ENCODE measurements at regions not wholly inside any gene's neighbourhood (a gene's known extent, or its start where the extent isn't known, plus 50 kb on each side); places are given as distances from the start of the nearest gene placed in this dataset.
"Not testable (repeated sequence)": the region's sequence is repeated elsewhere in the genome, so short reads cannot be mapped to it uniquely, and the experiment has no call there.

DNA sequence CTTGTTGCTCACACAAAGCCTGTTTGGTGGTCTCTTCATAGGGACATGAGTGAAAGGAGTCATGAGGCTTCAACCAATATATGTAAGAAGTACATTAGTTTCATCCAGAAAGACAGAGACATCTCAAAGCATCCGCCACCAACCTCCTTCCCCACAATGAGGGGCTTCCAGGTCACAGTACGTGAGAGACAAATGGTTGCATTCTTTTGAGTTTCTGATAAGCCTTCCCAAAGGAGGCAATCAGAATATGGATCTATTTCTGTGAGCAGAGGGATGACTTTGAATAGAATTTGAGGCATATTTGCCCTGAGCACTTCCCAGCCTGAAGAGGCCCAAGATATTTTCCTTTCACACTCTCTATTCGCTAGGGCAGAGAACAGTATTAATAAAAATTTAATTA is 931.1 kb downstream of the FAM181B start:
- H3K4me1 Mint-ChIP-seq (ENCODE audit: low read depth), result no peaks in the 10 kb centered on the region
- ATAC-seq (no peak), DNase-seq (no peak)
- ChIA-PET CTCF (no interaction called here), POLR2A (no interaction called here)
- H3K27me3 Mint-ChIP-seq, result no peaks in the 10 kb centered on the region
- H3K27ac Mint-ChIP-seq, result no peak overlapping the region
- intact Hi-C loops (cut with micrococcal nuclease), result no loop called here
- H3K36me3 Mint-ChIP-seq (ENCODE audit: low read depth), result no peaks in the 10 kb centered on the region
- H3K9me3 Mint-ChIP-seq, result no peaks in the 10 kb centered on the region
- TF ChIP-seq, protein P1, sequence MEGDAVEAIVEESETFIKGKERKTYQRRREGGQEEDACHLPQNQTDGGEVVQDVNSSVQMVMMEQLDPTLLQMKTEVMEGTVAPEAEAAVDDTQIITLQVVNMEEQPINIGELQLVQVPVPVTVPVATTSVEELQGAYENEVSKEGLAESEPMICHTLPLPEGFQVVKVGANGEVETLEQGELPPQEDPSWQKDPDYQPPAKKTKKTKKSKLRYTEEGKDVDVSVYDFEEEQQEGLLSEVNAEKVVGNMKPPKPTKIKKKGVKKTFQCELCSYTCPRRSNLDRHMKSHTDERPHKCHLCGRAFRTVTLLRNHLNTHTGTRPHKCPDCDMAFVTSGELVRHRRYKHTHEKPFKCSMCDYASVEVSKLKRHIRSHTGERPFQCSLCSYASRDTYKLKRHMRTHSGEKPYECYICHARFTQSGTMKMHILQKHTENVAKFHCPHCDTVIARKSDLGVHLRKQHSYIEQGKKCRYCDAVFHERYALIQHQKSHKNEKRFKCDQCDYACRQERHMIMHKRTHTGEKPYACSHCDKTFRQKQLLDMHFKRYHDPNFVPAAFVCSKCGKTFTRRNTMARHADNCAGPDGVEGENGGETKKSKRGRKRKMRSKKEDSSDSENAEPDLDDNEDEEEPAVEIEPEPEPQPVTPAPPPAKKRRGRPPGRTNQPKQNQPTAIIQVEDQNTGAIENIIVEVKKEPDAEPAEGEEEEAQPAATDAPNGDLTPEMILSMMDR (IDR thresholded peaks at IDR 0.05), result no peak
- H3K4me3 Mint-ChIP-seq, result no peak overlapping the region

DNA sequence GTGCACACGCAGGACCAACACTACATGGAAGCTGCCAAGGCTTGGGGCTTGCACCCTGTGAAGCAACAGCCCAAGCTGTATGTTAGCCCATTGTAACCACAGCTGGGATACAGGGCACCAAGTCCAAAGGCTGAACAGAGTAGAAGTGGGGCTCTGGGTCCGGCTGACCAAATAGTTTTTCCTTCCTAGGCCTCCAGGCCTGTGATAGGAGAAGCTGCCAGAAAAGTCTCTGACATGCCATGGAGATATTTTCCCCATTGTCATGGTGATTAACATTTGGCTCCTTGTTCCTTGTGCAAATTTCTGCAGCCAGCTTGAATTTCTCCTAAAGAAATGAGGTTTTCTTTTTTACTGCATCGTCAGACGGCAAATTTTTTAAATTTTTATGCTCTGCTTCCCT is 941.2 kb downstream of the FAM181B start:
- no peaks in the 10 kb centered on the region for H3K36me3 Mint-ChIP-seq (ENCODE audit: low read depth)
- DNase-seq, result no peak
- no peak overlapping the region for H3K4me3 Mint-ChIP-seq
- intact Hi-C loops (cut with micrococcal nuclease), result no loop called here
- H3K27me3 Mint-ChIP-seq, result no peaks in the 10 kb centered on the region
- ChIA-PET POLR2A (no interaction called here), CTCF (interaction anchor here (1.1 kb wide), 2 partner anchors 24 to 171 kb away, joined by 3 read pairs; no protein-coding TSS in a partner anchor)
- TF ChIP-seq, protein P1 (IDR thresholded peaks at IDR 0.05), result no peak
- H3K4me1 Mint-ChIP-seq (ENCODE audit: low read depth), result peaks cover 7% of the 10 kb centered on the region
- ATAC-seq, result no peak
- no peak overlapping the region for H3K27ac Mint-ChIP-seq
- H3K9me3 Mint-ChIP-seq, result no peaks in the 10 kb centered on the region

DNA sequence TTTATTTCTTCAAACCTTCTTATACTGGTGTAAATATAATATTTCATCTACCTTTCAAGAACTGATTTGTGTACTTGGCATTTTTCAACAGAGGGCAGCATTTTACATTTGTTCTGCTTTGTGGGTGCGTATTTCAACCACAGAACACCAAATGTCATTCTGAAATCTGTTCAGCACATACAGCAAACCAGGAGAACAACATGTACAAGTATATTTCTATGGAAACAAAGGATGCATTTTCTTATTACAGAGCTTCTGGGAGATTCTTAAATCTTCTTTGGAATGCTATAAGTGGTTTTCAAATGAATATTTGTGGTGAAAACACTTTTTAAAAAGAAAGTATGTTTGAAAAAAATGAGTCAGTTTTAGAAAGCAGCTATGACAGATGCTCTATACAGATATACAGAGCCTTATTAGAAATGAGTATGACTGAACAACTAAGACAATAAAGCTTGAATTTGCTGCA is 946.0 kb downstream of the FAM181B start:
- Mint-ChIP-seq H3K4me3 (no peak overlapping the region), H3K27ac (peak overlapping the region; percentile 58), H3K27me3 (no peaks in the 10 kb centered on the region), H3K4me1 (ENCODE audit: low read depth) (peaks cover 7% of the 10 kb centered on the region), H3K9me3 (no peaks in the 10 kb centered on the region), H3K36me3 (ENCODE audit: low read depth) (no peaks in the 10 kb centered on the region)
- TF ChIP-seq, protein P1 (IDR thresholded peaks at IDR 0.05), result peak; percentile 55
- peak; percentile 13 for DNase-seq
- ChIA-PET CTCF (interaction anchor here (0.7 to 2.2 kb wide), 19 partner anchors 8 to 442 kb away, joined by 3 to 9 read pairs (median 4); no protein-coding TSS in a partner anchor), POLR2A (interaction anchor here (0.8 kb wide), 1 partner anchor 244 kb away, joined by 4 read pairs; no protein-coding TSS in a partner anchor)
- peak; percentile 90 for ATAC-seq
- intact Hi-C loops (cut with micrococcal nuclease), result loop anchor here (5.0 to 10.0 kb wide), 3 partner anchors 85 to 247 kb away; no protein-coding TSS in a partner anchor

GRCh38 chr11:81772166-81772565 is 961.5 kb downstream of the FAM181B start:
- intact Hi-C loops (cut with micrococcal nuclease), result no loop called here
- H3K9me3 Mint-ChIP-seq, result no peaks in the 10 kb centered on the region
- no peak for ATAC-seq
- no peak overlapping the region for H3K27ac Mint-ChIP-seq
- TF ChIP-seq, protein P1 (IDR thresholded peaks at IDR 0.05), result no peak
- H3K36me3 Mint-ChIP-seq (ENCODE audit: low read depth), result no peaks in the 10 kb centered on the region
- H3K27me3 Mint-ChIP-seq, result peaks cover 1% of the 10 kb centered on the region
- ChIA-PET POLR2A (no interaction called here), CTCF (no interaction called here)
- no peaks in the 10 kb centered on the region for H3K4me1 Mint-ChIP-seq (ENCODE audit: low read depth)
- DNase-seq, result no peak
- H3K4me3 Mint-ChIP-seq, result no peak overlapping the region

DNA sequence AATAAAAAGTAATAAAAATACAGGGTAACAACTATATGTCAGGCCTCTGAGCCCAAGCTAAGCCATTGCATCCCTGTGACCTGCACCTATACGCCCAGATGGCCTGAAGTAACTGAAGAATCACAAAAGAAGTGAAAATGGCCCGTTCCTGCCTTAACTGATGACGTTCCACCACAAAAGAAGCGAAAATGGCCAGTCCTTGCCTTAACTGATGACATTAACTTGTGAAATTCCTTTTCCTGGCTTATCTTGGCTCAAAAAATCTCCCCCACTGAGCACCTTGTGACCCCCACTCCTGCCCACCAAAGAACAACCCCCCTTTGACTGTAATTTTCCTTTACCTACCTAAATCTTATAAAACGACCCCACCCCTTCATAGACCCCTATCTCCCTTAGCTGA is 963.8 kb downstream of the FAM181B start:
- H3K36me3 Mint-ChIP-seq (ENCODE audit: low read depth); ATAC-seq; H3K9me3 Mint-ChIP-seq; H3K4me1 Mint-ChIP-seq (ENCODE audit: low read depth); CTCF ChIA-PET; H3K4me3 Mint-ChIP-seq; POLR2A ChIA-PET; intact Hi-C loops (cut with micrococcal nuclease); H3K27me3 Mint-ChIP-seq; DNase-seq; H3K27ac Mint-ChIP-seq: not testable (repeated sequence)
